ENCODE measurements at regions not wholly inside any gene's neighbourhood (a gene's known extent, or its start where the extent isn't known, plus 50 kb on each side); places are given as distances from the start of the nearest gene placed in this dataset.

GRCh38 chr14:58788655-58789503 lies 151.1 kb downstream of the DACT1 start:
- no peak for TF ChIP-seq CTCF (IDR thresholded peaks at IDR 0.05)
- no peak for TF ChIP-seq POLR2A (IDR thresholded peaks at IDR 0.05)
